ENCODE measurements at regions not wholly inside any gene's neighbourhood (a gene's known extent, or its start where the extent isn't known, plus 50 kb on each side); places are given as distances from the start of the nearest gene placed in this dataset.

DNA sequence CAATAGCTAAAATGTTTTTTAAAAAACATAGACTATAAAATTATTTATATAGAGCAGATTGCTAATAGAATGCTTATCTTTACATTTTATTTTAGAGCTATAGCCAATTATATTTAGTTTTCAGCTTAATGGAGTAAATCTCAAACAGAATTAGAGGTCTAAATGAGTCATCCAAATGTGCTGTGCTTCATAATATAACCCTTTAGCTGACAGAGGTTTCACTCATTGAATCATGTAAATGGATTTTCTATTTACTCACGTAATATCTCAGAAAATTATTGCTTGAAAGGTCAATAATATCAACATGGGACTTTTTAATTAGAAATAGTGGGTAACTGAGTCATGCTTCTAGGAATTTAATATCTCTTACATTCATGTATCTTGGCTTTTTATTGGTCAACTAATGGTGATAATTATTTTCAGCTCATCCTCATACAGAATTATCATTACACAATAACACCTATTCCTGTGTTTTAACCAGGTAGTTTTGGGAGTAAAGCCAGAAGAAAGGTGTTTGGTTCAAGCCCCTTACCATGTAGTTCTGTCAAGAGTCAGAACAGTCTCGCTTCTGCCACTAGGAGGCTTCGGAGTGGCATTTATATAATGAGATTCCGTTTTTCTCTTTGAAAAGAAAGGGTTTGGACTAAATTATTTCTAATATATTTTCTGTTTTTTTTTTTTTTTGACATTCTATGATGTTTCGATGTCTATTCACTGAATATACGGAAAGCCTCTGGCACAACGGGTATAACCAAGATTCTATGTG lies 217.6 kb downstream of the CDH7 start:
- TF ChIP-seq, protein P1, sequence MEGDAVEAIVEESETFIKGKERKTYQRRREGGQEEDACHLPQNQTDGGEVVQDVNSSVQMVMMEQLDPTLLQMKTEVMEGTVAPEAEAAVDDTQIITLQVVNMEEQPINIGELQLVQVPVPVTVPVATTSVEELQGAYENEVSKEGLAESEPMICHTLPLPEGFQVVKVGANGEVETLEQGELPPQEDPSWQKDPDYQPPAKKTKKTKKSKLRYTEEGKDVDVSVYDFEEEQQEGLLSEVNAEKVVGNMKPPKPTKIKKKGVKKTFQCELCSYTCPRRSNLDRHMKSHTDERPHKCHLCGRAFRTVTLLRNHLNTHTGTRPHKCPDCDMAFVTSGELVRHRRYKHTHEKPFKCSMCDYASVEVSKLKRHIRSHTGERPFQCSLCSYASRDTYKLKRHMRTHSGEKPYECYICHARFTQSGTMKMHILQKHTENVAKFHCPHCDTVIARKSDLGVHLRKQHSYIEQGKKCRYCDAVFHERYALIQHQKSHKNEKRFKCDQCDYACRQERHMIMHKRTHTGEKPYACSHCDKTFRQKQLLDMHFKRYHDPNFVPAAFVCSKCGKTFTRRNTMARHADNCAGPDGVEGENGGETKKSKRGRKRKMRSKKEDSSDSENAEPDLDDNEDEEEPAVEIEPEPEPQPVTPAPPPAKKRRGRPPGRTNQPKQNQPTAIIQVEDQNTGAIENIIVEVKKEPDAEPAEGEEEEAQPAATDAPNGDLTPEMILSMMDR (IDR thresholded peaks at IDR 0.05): no peak
- Histone ChIP-seq H3K4me1 (ENCODE audit: low read depth) (no peaks in the 10 kb centered on the region), H3K4me3 (no peak overlapping the region), H3K9me3 (no peaks in the 10 kb centered on the region), H3K36me3 (ENCODE audit: low read depth) (no peaks in the 10 kb centered on the region)
- ATAC-seq (no peak), DNase-seq (no peak)
- intact Hi-C loops (cut with DNase I, micrococcal nuclease): no loop called here

DNA sequence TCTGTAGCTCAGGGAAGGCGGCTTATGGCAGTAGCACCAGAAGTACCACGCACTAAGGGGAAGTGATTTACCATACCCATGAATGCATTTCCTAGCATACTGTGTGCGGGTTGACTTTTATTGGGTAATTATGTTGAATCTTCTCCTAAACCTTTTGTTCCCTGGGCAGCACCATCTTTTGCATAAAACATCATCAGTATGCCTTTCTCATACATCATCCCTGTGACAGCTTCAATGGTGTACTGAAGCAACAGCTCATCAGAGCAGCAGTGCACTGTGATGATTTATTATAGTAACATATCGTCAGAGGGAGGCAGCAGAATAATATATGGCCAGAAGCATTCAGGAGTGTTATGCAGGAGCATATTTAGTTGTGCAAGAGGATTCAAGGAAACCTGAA lies 204.9 kb downstream of the CDH7 start:
- no peak overlapping the region for H3K4me3 ChIP-seq
- H3K4me1 ChIP-seq (ENCODE audit: low read depth): no peaks in the 10 kb centered on the region
- intact Hi-C loops (cut with DNase I, micrococcal nuclease): no loop called here
- no peak for DNase-seq
- H3K9me3 ChIP-seq: no peaks in the 10 kb centered on the region
- H3K36me3 ChIP-seq (ENCODE audit: low read depth): no peaks in the 10 kb centered on the region
- no peak for ATAC-seq
- TF ChIP-seq, protein P1 (IDR thresholded peaks at IDR 0.05): no peak

DNA sequence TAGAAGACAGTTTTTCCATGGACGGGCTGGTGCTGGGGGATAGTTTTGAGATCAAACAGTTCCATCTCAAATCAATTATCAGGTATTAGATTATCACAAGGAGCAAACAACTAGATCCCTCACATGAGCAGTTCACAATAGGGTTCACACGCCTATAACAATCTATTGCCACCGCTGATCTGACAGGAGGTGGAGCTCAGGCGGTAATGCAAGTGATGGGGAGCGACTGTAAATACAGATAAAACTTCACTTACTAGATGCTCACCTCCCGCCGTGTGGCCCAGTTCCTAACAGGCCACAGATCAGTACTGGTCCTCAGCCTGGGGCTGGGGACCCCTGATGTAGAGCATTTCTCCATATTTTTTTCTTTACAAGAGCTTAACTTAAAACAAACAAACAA lies 203.6 kb downstream of the CDH7 start:
- intact Hi-C loops (cut with DNase I, micrococcal nuclease): no loop called here
- no peak for ATAC-seq
- TF ChIP-seq, protein P1 (IDR thresholded peaks at IDR 0.05): no peak
- Histone ChIP-seq H3K9me3 (no peaks in the 10 kb centered on the region), H3K4me3 (no peak overlapping the region), H3K4me1 (ENCODE audit: low read depth) (no peaks in the 10 kb centered on the region), H3K36me3 (ENCODE audit: low read depth) (no peaks in the 10 kb centered on the region)
- no peak for DNase-seq

DNA sequence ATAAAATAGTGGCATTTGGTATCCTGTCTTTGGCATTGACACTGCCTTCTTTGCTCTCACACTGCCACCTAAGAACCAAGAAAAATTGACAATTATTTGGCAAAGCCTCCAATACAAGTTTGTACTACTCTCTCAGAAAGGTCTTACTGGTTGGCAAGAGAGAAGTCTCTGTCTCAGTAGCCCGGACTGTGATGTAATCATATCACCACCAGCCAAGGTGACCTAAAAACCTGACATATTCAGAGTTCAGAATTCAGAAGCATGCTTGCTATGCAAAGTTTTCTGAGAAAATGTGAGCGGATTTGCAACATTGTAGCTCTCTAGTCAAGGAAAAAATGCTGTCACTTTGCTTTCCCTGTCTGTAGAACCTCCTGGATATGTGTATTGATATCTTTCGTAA lies 196.0 kb downstream of the CDH7 start:
- intact Hi-C loops (cut with DNase I, micrococcal nuclease): no loop called here
- H3K4me1 ChIP-seq (ENCODE audit: low read depth): no peaks in the 10 kb centered on the region
- TF ChIP-seq, protein P1 (IDR thresholded peaks at IDR 0.05): no peak
- no peaks in the 10 kb centered on the region for H3K9me3 ChIP-seq
- H3K36me3 ChIP-seq (ENCODE audit: low read depth): no peaks in the 10 kb centered on the region
- no peak overlapping the region for H3K4me3 ChIP-seq
- no peak for DNase-seq
- no peak for ATAC-seq

DNA sequence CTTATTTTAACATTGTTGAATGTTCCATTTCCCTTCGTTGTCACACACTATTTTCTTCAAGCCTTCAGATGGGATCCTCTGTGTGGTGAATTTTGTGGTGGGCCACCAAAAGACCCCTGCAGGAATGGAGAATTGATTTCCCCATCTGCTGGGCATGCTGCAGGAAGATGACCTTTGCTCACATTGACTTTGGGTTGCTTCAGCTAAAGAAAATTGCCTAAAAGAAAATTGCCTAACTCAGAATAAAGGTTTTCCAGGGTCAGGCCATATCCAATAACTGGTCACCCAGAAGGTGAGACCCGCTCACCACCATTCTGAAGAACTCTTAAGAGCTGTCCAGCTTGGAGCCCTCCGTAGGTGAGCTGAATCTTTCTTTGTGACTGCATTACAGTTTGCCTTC lies 192.5 kb downstream of the CDH7 start:
- H3K9me3 ChIP-seq: no peaks in the 10 kb centered on the region
- DNase-seq (no peak), ATAC-seq (no peak)
- H3K36me3 ChIP-seq (ENCODE audit: low read depth): no peaks in the 10 kb centered on the region
- TF ChIP-seq, protein P1 (IDR thresholded peaks at IDR 0.05): no peak
- intact Hi-C loops (cut with DNase I, micrococcal nuclease): no loop called here
- H3K4me1 ChIP-seq (ENCODE audit: low read depth): no peaks in the 10 kb centered on the region
- no peak overlapping the region for H3K4me3 ChIP-seq

DNA sequence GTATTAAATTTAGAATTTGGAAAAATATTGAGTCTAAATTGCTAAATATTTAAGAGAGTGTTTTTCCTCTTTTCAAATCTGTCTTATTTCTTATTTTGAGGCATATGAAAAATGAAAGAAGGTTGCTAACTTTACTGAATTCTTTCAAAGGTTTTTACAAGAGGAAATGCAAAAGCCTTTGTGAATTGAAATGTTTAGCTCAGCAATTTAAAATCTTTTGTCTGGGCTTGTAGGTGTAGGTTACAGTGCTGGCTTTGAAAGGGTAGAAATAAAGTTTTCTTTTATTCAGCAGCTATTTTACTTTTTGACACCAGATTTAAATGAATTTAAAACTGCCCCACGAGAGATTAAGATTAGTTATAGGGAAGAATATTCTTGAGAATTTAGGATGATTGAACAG lies 192.0 kb downstream of the CDH7 start:
- ATAC-seq (no peak), DNase-seq (no peak)
- Histone ChIP-seq H3K4me1 (ENCODE audit: low read depth) (no peaks in the 10 kb centered on the region), H3K9me3 (no peaks in the 10 kb centered on the region), H3K4me3 (no peak overlapping the region), H3K36me3 (ENCODE audit: low read depth) (no peaks in the 10 kb centered on the region)
- intact Hi-C loops (cut with DNase I, micrococcal nuclease): no loop called here
- TF ChIP-seq, protein P1 (IDR thresholded peaks at IDR 0.05): no peak

Measured in mucosa of descending colon (tissue), 3 donors.